HEK293 (cell line): ENCODE measurements at regions not wholly inside any gene's neighbourhood (a gene's known extent, or its start where the extent isn't known, plus 50 kb on each side); places are given as distances from the start of the nearest gene placed in this dataset.

Experiments used
- CTCF ChIA-PET: fragments of 350-600 bp; formaldehyde crosslinking; extraction: SDS; loops from one replicate; lab custom pipeline; 2021; ENCODE audit warnings: antibody characterized with exemption; lab: Yijun Ruan, JAX
- POLR2A ChIA-PET: fragments of 300-600 bp; formaldehyde crosslinking; extraction: SDS; loops from one replicate; lab custom pipeline; 2020; ENCODE audit warnings: antibody characterized with exemption, inconsistent platforms; lab: Yijun Ruan, JAX
- H3K27ac ChIP-seq: fragments of 200-500 bp; sonication (Bioruptor generic); 2 replicates; pipeline ENCODE4 v1.5.1; 2014; ENCODE audit warnings: low read depth, low read length, control low read depth, inconsistent platforms; ENCODE audit errors: extremely low read depth
- H3K36me3 ChIP-seq, 2 experiments: fragments of 200-500 bp in 1 of 2; sonication (Bioruptor generic) in 1 of 2; 1 replicate in 1 of 2; 2 replicates in 1 of 2; pipeline ENCODE4 v1.5.1; 2014 to 2017; ENCODE audit warnings: inconsistent platforms in 2 of 2, low read length in 2 of 2; ENCODE audit not compliant: control insufficient read depth in 2 of 2, insufficient read depth in 1 of 2
- H3K4me1 ChIP-seq: fragments of 200-500 bp; sonication (Bioruptor generic); 2 replicates; pipeline ENCODE4 v1.5.1; 2014; ENCODE audit warnings: mild to moderate bottlenecking, low read length, inconsistent platforms; ENCODE audit not compliant: control insufficient read depth, insufficient read depth
- H3K4me3 ChIP-seq: 2 replicates; pipeline ENCODE4 v1.5.1; 2011; ENCODE audit warnings: low read depth, mild to moderate bottlenecking, control low read depth, low read length, moderate library complexity
- H3K9me3 ChIP-seq: fragments of 200-500 bp; sonication (Bioruptor generic); 2 replicates; pipeline ENCODE4 v1.5.1; 2014; ENCODE audit warnings: low read depth, low read length, inconsistent platforms; ENCODE audit not compliant: control insufficient read depth, insufficient read depth
- FEZF1 ChIP-seq: fragments of 450-650 bp; formaldehyde crosslinking; IDR thresholded peaks from 2 replicates; pipeline ENCODE4 v1.5.1; 2016; ENCODE audit warnings: missing biosample characterization, missing genetic modification characterization
- GLI2 ChIP-seq: fragments of 450-650 bp; formaldehyde crosslinking; IDR thresholded peaks from 2 replicates; pipeline ENCODE4; 2017; ENCODE audit warnings: missing biosample characterization, missing genetic modification characterization, low read depth, borderline replicate concordance
- GLIS2 ChIP-seq: fragments of 450-650 bp; formaldehyde crosslinking; IDR thresholded peaks from 2 replicates; pipeline ENCODE4 v1.5.1; 2016; ENCODE audit warnings: missing biosample characterization, missing genetic modification characterization
- OVOL3 ChIP-seq: fragments of 450-650 bp; formaldehyde crosslinking; IDR thresholded peaks from 2 replicates; pipeline ENCODE4 v1.5.1; 2016; ENCODE audit warnings: missing biosample characterization, missing genetic modification characterization
- SCRT1 ChIP-seq: fragments of 450-650 bp; formaldehyde crosslinking; IDR thresholded peaks from 2 replicates; pipeline ENCODE4 v1.5.1; 2016; ENCODE audit warnings: missing biosample characterization, missing genetic modification characterization, borderline replicate concordance
- SP2 ChIP-seq: fragments of 450-650 bp; formaldehyde crosslinking; IDR thresholded peaks from 2 replicates; pipeline ENCODE4 v1.5.1; 2016; ENCODE audit warnings: missing biosample characterization, missing genetic modification characterization
- TRIM28 ChIP-seq: IDR thresholded peaks from 2 replicates; pipeline ENCODE4 v1.6.1; 2011; ENCODE audit warnings: low read length, control low read depth, borderline replicate concordance
- WT1 ChIP-seq: fragments of 450-650 bp; formaldehyde crosslinking; IDR thresholded peaks from 2 replicates; pipeline ENCODE4 v1.5.1; 2016; ENCODE audit warnings: missing biosample characterization, missing genetic modification characterization
- ZFP3 ChIP-seq: fragments of 450-650 bp; formaldehyde crosslinking; IDR thresholded peaks from 2 replicates; pipeline ENCODE4 v1.5.1; 2016; ENCODE audit warnings: low read depth, missing biosample characterization, missing genetic modification characterization
- ZIC2 ChIP-seq: fragments of 450-650 bp; formaldehyde crosslinking; IDR thresholded peaks from 2 replicates; pipeline ENCODE4 v1.5.1; 2016; ENCODE audit warnings: missing biosample characterization, missing genetic modification characterization
- ZNF157 ChIP-seq: fragments of 450-650 bp; formaldehyde crosslinking; IDR thresholded peaks from 2 replicates; pipeline ENCODE4 v1.5.1; 2016; ENCODE audit warnings: missing biosample characterization, missing genetic modification characterization
- ZNF169 ChIP-seq: fragments of 450-650 bp; formaldehyde crosslinking; IDR thresholded peaks from 2 replicates; pipeline ENCODE4 v1.5.1; 2016; ENCODE audit warnings: missing biosample characterization, missing genetic modification characterization
- ZNF19 ChIP-seq: fragments of 450-650 bp; formaldehyde crosslinking; IDR thresholded peaks from 2 replicates; pipeline ENCODE4; 2016; ENCODE audit warnings: missing biosample characterization, missing genetic modification characterization, low read depth
- ZNF24 ChIP-seq: fragments of 450-650 bp; formaldehyde crosslinking; IDR thresholded peaks from 2 replicates; pipeline ENCODE4 v1.5.1; 2016; ENCODE audit warnings: missing biosample characterization, missing genetic modification characterization
- ZNF292 ChIP-seq: fragments of 450-650 bp; formaldehyde crosslinking; IDR thresholded peaks from 2 replicates; pipeline ENCODE4 v1.5.1; 2016; ENCODE audit warnings: low read depth, missing biosample characterization, missing genetic modification characterization, borderline replicate concordance
- ZNF302 ChIP-seq: fragments of 450-650 bp; formaldehyde crosslinking; IDR thresholded peaks from 2 replicates; pipeline ENCODE4 v1.5.1; 2016; ENCODE audit warnings: missing biosample characterization, missing genetic modification characterization, low read depth
- ZNF350 ChIP-seq: fragments of 450-650 bp; formaldehyde crosslinking; IDR thresholded peaks from 2 replicates; pipeline ENCODE4 v1.5.0; 2017; ENCODE audit warnings: missing biosample characterization, mild to moderate bottlenecking, missing genetic modification characterization
- ZNF391 ChIP-seq: fragments of 450-650 bp; formaldehyde crosslinking; IDR thresholded peaks from 2 replicates; pipeline ENCODE4 v1.5.1; 2016; ENCODE audit warnings: low read depth, missing biosample characterization, missing genetic modification characterization, borderline replicate concordance
- ZNF394 ChIP-seq: fragments of 450-650 bp; formaldehyde crosslinking; IDR thresholded peaks from 2 replicates; pipeline ENCODE4 v1.5.1; 2016; ENCODE audit warnings: missing biosample characterization, missing genetic modification characterization, mild to moderate bottlenecking, moderate library complexity, borderline replicate concordance
- ZNF404 ChIP-seq: fragments of 450-650 bp; formaldehyde crosslinking; IDR thresholded peaks from 2 replicates; pipeline ENCODE4 v1.5.1; 2017; ENCODE audit warnings: missing biosample characterization, missing genetic modification characterization
- ZNF423 ChIP-seq: fragments of 450-650 bp; formaldehyde crosslinking; IDR thresholded peaks from 2 replicates; pipeline ENCODE4 v1.5.1; 2016; ENCODE audit warnings: missing biosample characterization, missing genetic modification characterization
- ZNF433 ChIP-seq: fragments of 450-650 bp; formaldehyde crosslinking; IDR thresholded peaks from 2 replicates; pipeline ENCODE4 v1.5.1; 2016; ENCODE audit warnings: missing biosample characterization, missing genetic modification characterization, low read depth
- ZNF501 ChIP-seq: fragments of 450-650 bp; formaldehyde crosslinking; IDR thresholded peaks from 2 replicates; pipeline ENCODE4 v1.5.1; 2016; ENCODE audit warnings: missing biosample characterization, missing genetic modification characterization
- ZNF530 ChIP-seq: fragments of 450-650 bp; formaldehyde crosslinking; IDR thresholded peaks from 2 replicates; pipeline ENCODE4 v1.5.1; 2016; ENCODE audit warnings: low read depth, missing biosample characterization, missing genetic modification characterization
- ZNF560 ChIP-seq: fragments of 450-650 bp; formaldehyde crosslinking; IDR thresholded peaks from 2 replicates; pipeline ENCODE4 v1.5.1; 2017; ENCODE audit warnings: missing biosample characterization, missing genetic modification characterization, borderline replicate concordance
- ZNF600 ChIP-seq: fragments of 450-650 bp; formaldehyde crosslinking; IDR thresholded peaks from 2 replicates; pipeline ENCODE4 v1.5.1; 2016; ENCODE audit warnings: missing biosample characterization, missing genetic modification characterization
- ZNF629 ChIP-seq: fragments of 450-650 bp; formaldehyde crosslinking; IDR thresholded peaks from 2 replicates; pipeline ENCODE4 v1.5.1; 2017; ENCODE audit warnings: missing biosample characterization, missing genetic modification characterization
- ZNF707 ChIP-seq: fragments of 450-650 bp; formaldehyde crosslinking; IDR thresholded peaks from 2 replicates; pipeline ENCODE4 v1.5.1; 2016; ENCODE audit warnings: missing biosample characterization, missing genetic modification characterization
- ZNF791 ChIP-seq: fragments of 450-650 bp; formaldehyde crosslinking; IDR thresholded peaks from 2 replicates; pipeline ENCODE4 v1.5.1; 2016; ENCODE audit warnings: missing biosample characterization, missing genetic modification characterization
- TF ChIP-seq, protein P1 (sequence below): fragments of 450-650 bp; formaldehyde crosslinking; optimal IDR thresholded peaks from 2 replicates; pipeline ENCODE3; 2016; ENCODE audit warnings: missing biosample characterization, mild to moderate bottlenecking, missing genetic modification characterization
- TF ChIP-seq, protein P2 (sequence below): fragments of 450-650 bp; formaldehyde crosslinking; IDR thresholded peaks from 2 replicates; pipeline ENCODE4 v1.5.1; 2016; ENCODE audit warnings: missing biosample characterization, missing genetic modification characterization

DNA sequence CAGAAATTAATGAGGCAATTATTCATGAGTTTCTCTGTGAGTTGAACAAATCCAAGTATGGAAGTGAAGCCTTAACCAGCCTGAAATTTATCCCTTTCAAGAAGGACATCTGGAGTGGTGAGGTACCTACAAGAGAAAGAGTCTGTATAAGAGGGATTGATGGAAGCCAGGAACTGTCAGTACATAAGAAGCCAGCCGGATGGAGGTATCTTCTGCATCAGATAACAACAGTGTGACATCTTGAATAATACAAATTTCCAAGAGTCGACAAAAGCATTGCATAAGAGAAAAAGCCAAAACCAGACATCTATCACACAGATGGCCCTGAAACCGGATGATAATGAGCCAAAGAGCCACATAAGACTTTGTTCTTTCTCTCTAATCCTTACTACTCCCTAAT is 781.2 kb downstream of the FLRT2 start (continued):
- TF ChIP-seq ZNF157 (tag by site-specific recombination) (no peak), ZNF394 (no peak), ZNF629 (tag by site-specific recombination) (no peak)
- TF ChIP-seq, protein P1, sequence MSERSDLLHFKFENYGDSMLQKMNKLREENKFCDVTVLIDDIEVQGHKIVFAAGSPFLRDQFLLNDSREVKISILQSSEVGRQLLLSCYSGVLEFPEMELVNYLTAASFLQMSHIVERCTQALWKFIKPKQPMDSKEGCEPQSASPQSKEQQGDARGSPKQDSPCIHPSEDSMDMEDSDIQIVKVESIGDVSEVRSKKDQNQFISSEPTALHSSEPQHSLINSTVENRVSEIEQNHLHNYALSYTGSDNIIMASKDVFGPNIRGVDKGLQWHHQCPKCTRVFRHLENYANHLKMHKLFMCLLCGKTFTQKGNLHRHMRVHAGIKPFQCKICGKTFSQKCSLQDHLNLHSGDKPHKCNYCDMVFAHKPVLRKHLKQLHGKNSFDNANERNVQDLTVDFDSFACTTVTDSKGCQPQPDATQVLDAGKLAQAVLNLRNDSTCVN (tag by site-specific recombination): no peak
- TF ChIP-seq, protein P2, sequence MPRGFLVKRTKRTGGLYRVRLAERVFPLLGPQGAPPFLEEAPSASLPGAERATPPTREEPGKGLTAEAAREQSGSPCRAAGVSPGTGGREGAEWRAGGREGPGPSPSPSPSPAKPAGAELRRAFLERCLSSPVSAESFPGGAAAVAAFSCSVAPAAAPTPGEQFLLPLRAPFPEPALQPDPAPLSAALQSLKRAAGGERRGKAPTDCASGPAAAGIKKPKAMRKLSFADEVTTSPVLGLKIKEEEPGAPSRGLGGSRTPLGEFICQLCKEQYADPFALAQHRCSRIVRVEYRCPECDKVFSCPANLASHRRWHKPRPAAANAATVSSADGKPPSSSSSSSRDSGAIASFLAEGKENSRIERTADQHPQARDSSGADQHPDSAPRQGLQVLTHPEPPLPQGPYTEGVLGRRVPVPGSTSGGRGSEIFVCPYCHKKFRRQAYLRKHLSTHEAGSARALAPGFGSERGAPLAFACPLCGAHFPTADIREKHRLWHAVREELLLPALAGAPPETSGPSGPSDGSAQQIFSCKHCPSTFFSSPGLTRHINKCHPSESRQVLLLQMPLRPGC (tag by site-specific recombination): no peak
- TF ChIP-seq, all 188 proteins: peak for 0

DNA sequence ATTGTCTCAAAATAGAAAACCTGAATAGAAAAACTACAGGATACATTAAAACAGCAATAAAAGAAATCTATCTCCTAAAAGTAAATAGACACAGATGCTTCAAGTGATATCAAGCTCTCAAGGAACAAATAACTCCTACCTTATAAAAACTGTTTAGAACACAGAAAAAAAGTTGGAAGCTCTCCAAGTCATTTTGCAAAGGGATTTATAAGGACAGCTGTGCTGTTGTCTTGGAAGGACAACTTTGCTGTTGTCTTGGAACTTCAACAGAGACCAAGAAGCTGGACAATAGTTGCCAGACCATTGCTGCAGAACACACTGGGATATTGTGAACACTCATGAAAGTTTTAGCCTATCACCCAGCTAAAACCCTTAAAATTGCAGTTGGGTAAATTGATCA is 780.7 kb downstream of the FLRT2 start:
- POLR2A ChIA-PET: no interaction called here
- no peak for TF ChIP-seq FEZF1
- no peak for TF ChIP-seq ZNF560 (tag by site-specific recombination)
- no peak for TF ChIP-seq WT1 (tag by site-specific recombination)
- TF ChIP-seq ZNF707 (tag by site-specific recombination): no peak
- TF ChIP-seq OVOL3 (tag by site-specific recombination): no peak
- TF ChIP-seq ZNF292 (tag by site-specific recombination): no peak
- TF ChIP-seq ZNF433: no peak
- no peak for TF ChIP-seq GLI2 (tag by site-specific recombination)
- TF ChIP-seq ZNF600 (tag by site-specific recombination): no peak
- TF ChIP-seq ZFP3: no peak
- no peak for TF ChIP-seq ZNF530 (tag by site-specific recombination)
- no peak for TF ChIP-seq SP2 (tag by site-specific recombination)
- TF ChIP-seq ZIC2 (tag by site-specific recombination): no peak
- Histone ChIP-seq H3K36me3 (no peaks in the 10 kb centered on the region), H3K27ac (no peak overlapping the region), H3K4me3 (no peak overlapping the region), H3K4me1 (no peaks in the 10 kb centered on the region), H3K9me3 (no peaks in the 10 kb centered on the region)
- CTCF ChIA-PET: no interaction called here

DNA sequence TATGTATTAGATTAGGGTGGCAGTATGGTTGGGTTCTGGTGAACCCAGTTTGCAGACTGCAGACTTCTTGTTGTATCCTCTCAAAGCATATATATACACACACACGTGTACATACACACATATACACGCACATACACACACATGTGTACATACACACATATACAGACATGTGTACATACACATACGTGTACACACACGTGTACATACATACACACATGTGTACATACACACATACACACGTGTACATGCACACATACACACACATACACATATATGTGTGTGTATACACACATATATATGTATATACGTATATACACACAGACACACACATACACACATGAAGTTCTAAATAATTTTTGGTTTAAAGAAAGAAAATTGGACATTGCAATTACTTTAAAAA is 780.2 kb downstream of the FLRT2 start:
- CTCF ChIA-PET: no interaction called here
- no peak overlapping the region for H3K27ac ChIP-seq
- no peak for TF ChIP-seq ZNF404 (tag by site-specific recombination)
- TF ChIP-seq ZNF791 (tag by site-specific recombination): no peak
- no peak for TF ChIP-seq ZNF302 (tag by site-specific recombination)
- TF ChIP-seq ZNF19 (tag by site-specific recombination): no peak
- no peak for TF ChIP-seq FEZF1
- TF ChIP-seq ZNF350: no peak
- TF ChIP-seq TRIM28: no peak
- no peak for TF ChIP-seq ZNF530 (tag by site-specific recombination)
- TF ChIP-seq ZNF169 (tag by site-specific recombination): no peak
- TF ChIP-seq SCRT1 (tag by site-specific recombination): no peak
- TF ChIP-seq ZNF391 (tag by site-specific recombination): no peak
- no peak for TF ChIP-seq GLIS2 (tag by site-specific recombination)
- TF ChIP-seq ZNF423: no peak
- TF ChIP-seq ZNF24 (tag by site-specific recombination): no peak
- TF ChIP-seq ZNF501 (tag by site-specific recombination): no peak
- TF ChIP-seq, all 188 proteins: peak for 0
- Histone ChIP-seq H3K9me3 (no peaks in the 10 kb centered on the region), H3K36me3 (no peaks in the 10 kb centered on the region), H3K4me1 (no peaks in the 10 kb centered on the region), H3K4me3 (no peak overlapping the region)
- POLR2A ChIA-PET: no interaction called here
